Tibial artery (tissue), 4 donors: ENCODE measurements at regions not wholly inside any gene's neighbourhood (a gene's known extent, or its start where the extent isn't known, plus 50 kb on each side); places are given as distances from the start of the nearest gene placed in this dataset.
A peak's percentile ranks its signal among the peaks of the same experiment; 100 is the strongest.
"Not testable (repeated sequence)": the region's sequence is repeated elsewhere in the genome, so short reads cannot be mapped to it uniquely, and the experiment has no call there.

Source experiments
- DNase-seq, 2 donors: peaks; one replicate each; pipeline ENCODE4 v3.0.0-alpha.2; 2019
- H3K27ac ChIP-seq, 2 donors: fragments of 200-600 bp; sonication (generic) in 1 of 2; 1 replicate in 1 of 2; 2 replicates in 1 of 2; pipeline ENCODE4 v1.5.1; 2018 to 2019; ENCODE audit warnings: mild to moderate bottlenecking in 1 of 2
- H3K27me3 ChIP-seq, 2 donors: fragments of 200-600 bp; sonication (generic) in 1 of 2; one replicate each; pipeline versions ENCODE4 v1.5.1 to v1.6.0; 2016 to 2019
- H3K36me3 ChIP-seq, 3 donors: fragments of 200-600 bp; sonication (generic) in 2 of 3; one replicate each; pipeline ENCODE4 v1.5.1; 2016 to 2019; ENCODE audit warnings: mild to moderate bottlenecking in 2 of 3
- H3K4me1 ChIP-seq, 4 donors: fragments of 200-600 bp; sonication (generic) in 2 of 4; 1 replicate in 3 of 4; 2 replicates in 1 of 4; pipeline ENCODE4 v1.5.1; 2016 to 2019
- H3K4me3 ChIP-seq, 2 donors: fragments of 200-600 bp; sonication (generic) in 1 of 2; 1 replicate in 1 of 2; 2 replicates in 1 of 2; pipeline ENCODE4 v1.5.1; 2018 to 2019; ENCODE audit warnings: mild to moderate bottlenecking in 2 of 2
- H3K9me3 ChIP-seq, 3 donors: fragments of 200-600 bp; sonication (generic) in 1 of 3; one replicate each; pipeline ENCODE4 v1.5.1; 2016 to 2019
- CTCF ChIP-seq, 2 experiments: fragments of 200-600 bp in 1 of 2; fragments of 450-650 bp in 1 of 2; IDR thresholded peaks; one replicate each; pipeline ENCODE4 v1.5.1; 2017 to 2019; ENCODE audit warnings: antibody characterized with exemption in 2 of 2, mild to moderate bottlenecking in 1 of 2, moderate library complexity in 1 of 2
- intact Hi-C: fragments of 100-400 bp; cut with DNase I; formaldehyde crosslinking; loops from one replicate; pipeline ENCODE4 v1.15.0; 2023; ENCODE audit warnings: low total_unique reads

DNA sequence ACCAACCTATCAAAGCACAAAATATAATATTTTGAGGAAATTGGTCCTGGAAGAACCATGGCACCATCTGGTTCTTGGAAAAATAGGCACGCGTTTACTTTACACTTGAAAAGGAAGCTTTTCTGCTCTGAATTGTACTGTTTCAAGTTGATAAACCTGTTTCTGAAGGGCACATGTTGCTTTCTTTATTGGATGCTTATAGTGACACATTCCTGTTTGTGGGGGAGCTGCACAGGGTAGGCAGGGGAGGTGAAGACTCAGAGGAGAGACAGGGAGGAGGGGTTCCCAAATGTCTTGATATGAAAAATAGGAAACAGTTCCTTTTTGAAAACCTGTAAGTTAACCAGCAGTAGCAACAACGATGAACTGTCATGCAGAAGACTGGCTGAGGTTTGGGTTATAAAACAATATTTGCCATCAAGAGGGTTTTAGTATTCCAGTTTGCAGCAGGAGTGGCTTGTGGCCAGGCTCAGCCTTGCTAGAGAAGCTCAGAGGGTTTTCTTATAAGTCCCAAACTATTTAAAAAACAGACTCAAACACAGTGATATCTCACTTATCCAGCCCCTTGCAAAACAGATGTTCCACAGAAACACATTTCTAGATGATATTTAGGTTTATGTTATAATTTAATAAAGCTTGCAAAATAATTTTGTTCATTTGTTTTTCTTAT is 127.0 kb upstream of the MROH9 start:
- Histone ChIP-seq H3K27ac (peak overlapping the region; percentile 68 to 72), H3K9me3 (no peaks in the 10 kb centered on the region), H3K4me1 (peaks cover 0 to 50% (median 27%) of the 10 kb centered on the region in 4 donors), H3K27me3 (no peaks in the 10 kb centered on the region), H3K4me3 (no peak overlapping the region), H3K36me3 (no peaks in the 10 kb centered on the region)
- TF ChIP-seq CTCF (IDR thresholded peaks at IDR 0.05) = no peak
- intact Hi-C loops = no loop called here
- no peak for DNase-seq

- H3K9me3 ChIP-seq, H3K36me3 ChIP-seq, DNase-seq, H3K27ac ChIP-seq, intact Hi-C loops, H3K27me3 ChIP-seq, H3K4me3 ChIP-seq: not testable (repeated sequence)
- peaks cover 0 to 36% (median 26%) of the 10 kb centered on the region in 4 donors for H3K4me1 ChIP-seq
Observed at GRCh38 chr1:170811013-170811412, 124.3 kb upstream of the MROH9 start.

DNA sequence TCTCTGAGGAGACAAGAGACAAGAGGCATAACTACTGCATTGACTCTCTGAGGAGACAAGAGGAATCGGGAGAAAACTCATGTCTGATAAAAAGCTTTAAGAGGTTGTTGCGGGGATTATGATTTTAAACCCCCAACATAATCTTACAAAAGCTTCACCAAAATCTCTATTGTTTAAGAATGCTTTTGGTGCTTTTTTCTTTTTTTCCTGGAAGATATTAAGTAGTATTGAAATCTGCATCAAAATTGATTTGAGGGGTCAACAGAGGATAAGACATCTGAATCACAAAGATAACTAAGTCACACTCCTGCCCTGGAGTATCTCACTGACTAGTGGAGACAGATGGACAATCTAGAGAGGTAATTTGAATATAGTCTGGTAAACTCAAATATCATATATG is 115.6 kb upstream of the MROH9 start:
- no peak for DNase-seq
- H3K4me1 ChIP-seq = peaks cover 0 to 12% (median 0%) of the 10 kb centered on the region in 4 donors
- H3K27ac ChIP-seq = no peak overlapping the region
- no peak overlapping the region for H3K4me3 ChIP-seq
- no peak for TF ChIP-seq CTCF (IDR thresholded peaks at IDR 0.05)
- intact Hi-C loops = no loop called here
- H3K36me3 ChIP-seq = no peaks in the 10 kb centered on the region
- H3K9me3 ChIP-seq = no peaks in the 10 kb centered on the region
- no peaks in the 10 kb centered on the region for H3K27me3 ChIP-seq

DNA sequence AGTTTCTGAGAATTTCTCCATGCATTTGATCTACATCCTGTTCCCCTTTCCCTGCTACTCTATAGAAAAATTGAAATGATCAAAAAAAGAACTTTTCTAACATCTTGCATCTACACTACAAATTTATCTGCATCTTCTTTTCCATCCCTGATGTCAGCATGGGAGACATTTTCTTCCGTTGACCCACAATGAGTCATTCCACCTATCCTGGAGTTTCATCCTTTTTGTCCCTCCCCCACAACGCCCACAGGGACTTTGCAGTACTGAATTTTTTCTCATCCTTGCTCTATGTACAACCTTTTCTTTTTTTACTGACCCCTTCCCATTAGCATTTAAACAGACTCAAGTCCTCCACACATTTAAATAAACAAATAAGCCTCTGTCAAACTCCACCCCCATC is 112.2 kb upstream of the MROH9 start:
- Histone ChIP-seq H3K27ac (no peak overlapping the region), H3K4me1 (peaks cover 0 to 4% (median 0%) of the 10 kb centered on the region in 4 donors), H3K9me3 (no peaks in the 10 kb centered on the region), H3K4me3 (no peak overlapping the region), H3K36me3 (no peaks in the 10 kb centered on the region), H3K27me3 (no peaks in the 10 kb centered on the region)
- intact Hi-C loops = no loop called here
- TF ChIP-seq CTCF (IDR thresholded peaks at IDR 0.05) = no peak
- no peak for DNase-seq

DNA sequence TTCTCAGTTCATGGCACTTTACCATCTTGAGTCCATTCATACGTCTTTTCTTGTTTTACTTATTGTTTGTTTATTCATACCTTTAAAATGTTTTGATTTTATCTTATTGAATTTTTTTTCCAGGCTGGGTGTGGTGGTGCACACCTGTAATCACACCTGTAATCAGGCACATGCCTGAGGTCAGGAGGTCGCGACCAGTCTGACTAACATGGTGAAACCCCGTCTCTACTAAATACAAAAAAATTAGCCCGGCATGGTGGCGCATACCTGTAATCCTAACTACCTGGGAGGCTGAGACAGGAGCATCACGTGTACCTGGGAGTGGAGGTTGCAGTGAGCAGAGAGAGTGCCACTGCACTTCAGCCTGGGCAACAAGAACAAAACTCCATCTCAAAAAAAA is 104.1 kb upstream of the MROH9 start:
- Histone ChIP-seq H3K27me3 (no peaks in the 10 kb centered on the region), H3K4me1 (no peaks in the 10 kb centered on the region), H3K27ac (no peak overlapping the region), H3K4me3 (no peak overlapping the region), H3K9me3 (no peaks in the 10 kb centered on the region), H3K36me3 (no peaks in the 10 kb centered on the region)
- TF ChIP-seq CTCF (IDR thresholded peaks at IDR 0.05) = no peak
- intact Hi-C loops = no loop called here
- no peak for DNase-seq

- H3K4me3 ChIP-seq = no peak overlapping the region
- intact Hi-C loops = no loop called here
- TF ChIP-seq CTCF (IDR thresholded peaks at IDR 0.05) = no peak
Observed at GRCh38 chr1:170836141-170836540, 99.2 kb upstream of the MROH9 start.

More at GRCh38 chr1:170836141-170836540, 99.2 kb upstream of the MROH9 start:
- no peak overlapping the region for H3K27ac ChIP-seq
- H3K27me3 ChIP-seq = no peaks in the 10 kb centered on the region
- H3K9me3 ChIP-seq = no peaks in the 10 kb centered on the region
- no peaks in the 10 kb centered on the region for H3K4me1 ChIP-seq
- DNase-seq = no peak
- no peaks in the 10 kb centered on the region for H3K36me3 ChIP-seq
